ENCODE measurements at regions not wholly inside any gene's neighbourhood (a gene's known extent, or its start where the extent isn't known, plus 50 kb on each side); places are given as distances from the start of the nearest gene placed in this dataset.
"Not testable (repeated sequence)": the region's sequence is repeated elsewhere in the genome, so short reads cannot be mapped to it uniquely, and the experiment has no call there.

- TF ChIP-seq CTCF, POLR2AphosphoS5 (IDR thresholded peaks at IDR 0.05): not testable (repeated sequence)
These were observed 194.1 kb downstream of the BANP start for GRCh38 chr16:88145376-88145775.

Data from prostate gland (tissue), 2 donors.